OCI-M2 (cell line): ENCODE measurements at regions not wholly inside any gene's neighbourhood (a gene's known extent, or its start where the extent isn't known, plus 50 kb on each side); places are given as distances from the start of the nearest gene placed in this dataset.
"Not testable (repeated sequence)": the region's sequence is repeated elsewhere in the genome, so short reads cannot be mapped to it uniquely, and the experiment has no call there.

Source experiments
- DNase-seq: peaks from one replicate; lab custom pipeline; 2025; ENCODE audit not compliant: unreplicated experiment; lab: John Stamatoyannopoulos, UW

DNA sequence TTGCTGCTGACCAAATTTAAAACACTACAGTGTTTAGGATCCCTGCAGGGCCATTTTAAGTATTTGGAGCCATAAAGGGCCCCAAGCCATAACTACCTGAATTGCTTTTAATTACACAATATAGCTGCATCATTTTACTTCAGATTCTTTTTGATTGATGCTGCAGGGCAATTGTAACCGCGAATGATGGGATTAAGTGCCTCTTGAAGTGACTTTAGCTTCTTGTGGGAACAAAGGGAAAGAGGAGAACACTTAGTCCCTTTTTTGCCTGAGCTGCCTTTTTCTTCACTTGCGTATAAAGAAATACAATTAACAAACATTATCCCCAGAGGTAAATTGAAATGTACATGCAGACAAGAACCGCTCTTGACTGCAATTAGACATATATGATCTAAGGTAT, 228.5 kb downstream of the ZIC5 start:
- DNase-seq, result no peak

- DNase-seq, result no peak
These were observed 229.6 kb downstream of the ZIC5 start for GRCh38 chr13:99741960-99742359.

GRCh38 chr13:99740251-99740979, 231.2 kb downstream of the ZIC5 start:
- DNase-seq, result no peak

GRCh38 chr13:99738626-99739025, 232.9 kb downstream of the ZIC5 start:
- no peak for DNase-seq

DNA sequence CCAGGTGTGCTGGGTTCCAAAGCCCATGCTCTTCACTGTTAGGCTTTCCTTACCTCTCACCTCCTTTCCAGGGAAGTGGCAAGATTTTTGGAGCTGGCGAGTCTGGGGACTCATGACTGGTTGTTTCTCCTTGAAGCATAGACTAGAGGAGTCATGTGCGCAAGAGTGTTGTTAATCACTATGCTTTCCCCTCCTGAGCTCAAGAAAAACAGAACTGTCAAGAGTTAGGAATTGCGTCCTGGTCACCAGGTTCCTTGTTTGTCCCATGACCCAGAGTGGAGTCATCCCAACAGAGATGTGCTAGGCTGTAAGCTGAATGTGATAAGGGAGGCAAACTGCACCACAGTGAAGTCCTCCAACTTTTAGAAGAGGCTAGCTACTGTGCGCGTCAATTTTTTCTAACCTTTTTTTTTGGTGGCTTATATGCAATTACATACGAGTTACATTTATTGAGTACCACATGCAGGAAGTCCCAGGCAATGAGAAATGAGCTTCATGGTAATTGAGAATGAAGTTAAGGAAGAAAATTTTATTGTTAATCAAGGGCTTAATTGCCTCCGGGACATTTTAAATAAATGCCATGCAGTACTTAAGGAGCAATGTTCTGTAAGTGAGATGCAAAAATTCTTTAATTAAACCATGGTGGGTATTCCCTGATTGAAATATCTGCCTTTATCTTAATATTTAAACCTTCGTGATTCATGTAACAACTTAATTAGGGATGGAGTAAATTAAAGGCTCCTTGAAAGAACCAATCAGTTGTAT, 233.9 kb downstream of the ZIC5 start:
- DNase-seq, result no peak

GRCh38 chr13:99736541-99736940, 235.0 kb downstream of the ZIC5 start:
- no peak for DNase-seq

DNA sequence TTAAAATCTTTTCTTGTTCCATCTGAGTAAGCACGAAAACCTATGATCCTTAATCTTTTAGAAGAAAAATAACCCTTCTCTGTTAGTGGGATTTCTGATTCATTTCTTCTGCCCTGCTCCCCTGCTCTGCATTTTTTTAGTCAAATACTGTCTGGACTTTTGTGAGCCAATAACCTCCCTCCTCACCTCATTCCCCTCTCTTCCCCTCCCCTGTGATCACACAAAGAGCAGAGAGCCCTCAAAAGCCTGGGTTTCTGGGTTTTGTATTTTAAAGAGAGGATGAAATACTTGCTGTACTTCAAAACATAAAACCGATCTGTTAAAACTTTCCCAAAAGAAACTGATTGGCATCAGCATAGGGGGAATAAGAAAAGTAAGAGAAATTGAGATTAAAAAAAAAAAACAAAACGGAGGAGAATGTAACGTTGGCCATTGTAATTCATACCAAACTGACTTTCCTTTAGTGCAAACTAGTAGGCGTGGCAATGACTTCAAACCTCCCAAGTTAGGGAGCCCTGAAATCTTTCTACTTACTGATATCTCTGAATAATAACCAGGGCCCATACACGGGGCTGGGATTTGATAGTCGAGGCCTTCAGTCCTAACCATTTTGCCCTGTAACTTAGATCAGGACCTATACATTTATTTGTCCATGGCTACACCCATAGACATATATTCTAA, 232.9 kb downstream of the TM9SF2 start:
- no peak for DNase-seq

GRCh38 chr13:99733346-99733745, 232.1 kb downstream of the TM9SF2 start:
- no peak for DNase-seq

- DNase-seq, result no peak
These were observed 230.5 kb downstream of the TM9SF2 start for GRCh38 chr13:99731747-99732146.

DNA sequence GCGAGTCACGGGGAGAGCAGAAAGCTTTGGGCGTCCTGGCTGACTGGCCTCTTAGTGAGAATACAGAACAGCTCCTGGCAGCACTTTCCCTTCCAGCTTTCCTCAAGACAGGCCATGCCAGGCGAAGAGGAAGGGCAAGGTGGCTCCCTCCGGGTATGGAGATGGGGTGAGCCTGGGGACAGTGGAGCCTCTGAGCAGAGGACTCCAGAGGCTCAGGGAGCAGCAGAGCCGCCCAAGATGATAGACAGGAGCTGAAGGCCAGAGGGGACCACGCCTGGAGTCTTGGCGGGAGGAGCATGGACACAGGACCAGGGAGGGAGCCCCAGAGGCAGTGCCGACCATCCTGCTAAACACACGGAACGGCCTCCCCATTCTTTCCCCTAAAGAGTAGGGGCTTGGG, 229.1 kb downstream of the TM9SF2 start:
- DNase-seq, result no peak

GRCh38 chr13:99729745-99730144, 228.5 kb downstream of the TM9SF2 start:
- no peak for DNase-seq

- not testable (repeated sequence) for DNase-seq
These were observed 226.4 kb downstream of the TM9SF2 start for GRCh38 chr13:99727651-99728050.

DNA sequence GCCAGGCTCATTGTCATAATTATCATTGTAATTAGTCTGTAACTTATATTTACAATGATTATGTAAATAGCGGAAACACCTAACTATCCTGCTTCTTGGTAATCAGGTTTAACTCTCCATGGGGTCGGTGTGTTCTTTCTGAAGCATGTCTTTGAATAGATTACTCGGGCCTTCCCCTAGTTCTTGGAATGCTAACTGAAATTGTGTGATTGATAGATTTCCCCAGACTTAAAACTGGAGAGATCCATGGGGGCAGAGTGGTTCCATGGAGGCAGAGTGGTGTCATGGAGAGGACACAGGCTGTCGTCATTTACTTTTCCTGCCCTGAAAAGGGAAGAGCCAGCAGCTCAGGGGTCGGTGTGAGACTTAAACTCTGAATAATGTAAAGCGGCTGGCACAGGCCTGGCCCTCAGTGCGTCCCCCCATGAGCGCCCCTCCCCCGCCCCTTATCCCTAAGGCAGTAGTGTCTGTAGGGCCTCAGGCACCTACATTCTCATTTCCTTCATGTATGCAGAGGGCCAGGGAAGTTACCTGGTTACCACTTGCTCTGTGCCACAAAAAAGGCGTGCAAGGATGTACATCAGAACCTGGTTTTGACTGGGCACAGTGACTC, 225.1 kb downstream of the TM9SF2 start:
- DNase-seq, result no peak

DNA sequence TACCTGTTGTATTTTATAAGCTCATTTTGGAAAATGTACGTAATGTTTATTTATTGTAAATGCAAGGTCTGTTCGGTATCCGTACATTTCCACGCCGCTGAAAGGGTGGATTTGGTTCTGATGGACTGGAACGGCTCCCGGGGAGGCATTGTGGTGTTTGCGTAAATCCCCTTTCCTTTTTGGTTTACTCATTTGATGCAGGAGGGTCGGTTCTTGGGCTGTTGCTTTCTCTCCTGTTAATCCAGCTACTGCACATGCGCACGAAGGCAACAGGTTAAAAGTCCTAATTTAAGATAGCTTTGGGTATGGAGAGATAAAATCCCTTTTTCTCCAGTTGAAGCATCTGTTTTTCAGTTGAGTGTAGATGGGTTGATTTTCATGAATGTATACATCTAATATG, 224.4 kb downstream of the TM9SF2 start:
- no peak for DNase-seq

DNA sequence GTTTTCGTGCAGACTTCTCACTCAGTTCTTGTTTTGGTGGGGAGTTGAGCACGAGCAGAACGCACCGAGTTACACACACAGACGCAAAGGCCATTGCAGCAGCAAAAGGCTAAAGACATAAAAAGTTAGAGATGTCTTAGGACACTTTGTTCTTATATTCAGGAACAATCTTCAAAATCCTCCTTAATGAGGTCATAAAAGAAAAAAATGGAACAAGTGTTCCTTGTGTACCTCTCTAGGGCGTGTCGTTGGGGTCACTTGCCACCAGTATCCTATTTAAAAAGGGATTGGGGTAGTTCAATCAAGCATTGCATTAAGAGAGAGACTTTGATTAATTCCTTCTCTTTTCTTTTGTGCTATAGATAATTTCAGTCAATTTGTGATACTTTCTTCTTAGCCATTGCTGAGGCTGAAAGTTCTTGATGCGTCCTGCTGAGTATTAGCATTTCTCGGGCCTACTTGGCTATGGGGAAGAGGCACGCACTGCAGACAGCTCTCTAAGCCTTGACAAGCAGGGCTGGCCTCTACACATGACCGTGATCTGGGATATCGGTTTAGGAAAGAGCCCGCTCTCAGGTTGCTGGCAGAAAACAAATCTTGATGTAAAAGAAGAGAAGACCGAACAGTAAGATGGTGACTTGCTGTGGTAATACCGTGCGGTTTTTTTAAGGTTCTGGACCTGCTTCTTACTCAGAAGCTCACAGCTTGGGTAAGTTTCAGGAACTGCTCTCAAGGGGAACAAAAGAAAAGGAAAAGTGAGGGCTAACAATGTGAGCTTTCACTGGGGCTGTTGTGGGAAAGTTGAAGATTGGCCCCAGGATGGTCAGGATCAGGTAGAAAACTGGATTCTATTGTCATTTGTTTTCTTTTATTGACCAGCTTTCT, 223.6 kb downstream of the TM9SF2 start:
- no peak for DNase-seq

DNA sequence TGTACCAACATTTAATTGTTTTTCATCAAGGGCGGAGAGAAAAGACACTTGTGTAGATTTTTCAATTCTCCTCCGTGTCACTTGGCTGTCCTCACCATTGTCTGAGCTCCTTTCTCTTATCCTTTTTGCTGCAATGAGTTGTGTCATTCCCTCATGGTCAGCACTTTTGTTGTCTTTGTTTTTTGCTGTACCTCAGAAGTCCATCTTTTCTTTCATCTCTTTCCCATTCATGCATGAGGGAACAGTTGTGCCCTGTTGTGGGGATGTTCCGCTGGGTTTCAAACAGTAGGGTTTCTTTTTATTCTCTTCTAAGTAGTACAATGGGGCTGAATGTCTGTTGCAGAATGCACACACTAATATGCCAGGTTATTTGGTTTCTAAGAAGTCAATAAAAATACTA, 222.6 kb downstream of the TM9SF2 start:
- DNase-seq, result no peak

- DNase-seq, result no peak
These were observed 221.7 kb downstream of the TM9SF2 start for GRCh38 chr13:99722931-99723330.

- DNase-seq, result no peak
These were observed 221.1 kb downstream of the TM9SF2 start for GRCh38 chr13:99722338-99722818.

DNA sequence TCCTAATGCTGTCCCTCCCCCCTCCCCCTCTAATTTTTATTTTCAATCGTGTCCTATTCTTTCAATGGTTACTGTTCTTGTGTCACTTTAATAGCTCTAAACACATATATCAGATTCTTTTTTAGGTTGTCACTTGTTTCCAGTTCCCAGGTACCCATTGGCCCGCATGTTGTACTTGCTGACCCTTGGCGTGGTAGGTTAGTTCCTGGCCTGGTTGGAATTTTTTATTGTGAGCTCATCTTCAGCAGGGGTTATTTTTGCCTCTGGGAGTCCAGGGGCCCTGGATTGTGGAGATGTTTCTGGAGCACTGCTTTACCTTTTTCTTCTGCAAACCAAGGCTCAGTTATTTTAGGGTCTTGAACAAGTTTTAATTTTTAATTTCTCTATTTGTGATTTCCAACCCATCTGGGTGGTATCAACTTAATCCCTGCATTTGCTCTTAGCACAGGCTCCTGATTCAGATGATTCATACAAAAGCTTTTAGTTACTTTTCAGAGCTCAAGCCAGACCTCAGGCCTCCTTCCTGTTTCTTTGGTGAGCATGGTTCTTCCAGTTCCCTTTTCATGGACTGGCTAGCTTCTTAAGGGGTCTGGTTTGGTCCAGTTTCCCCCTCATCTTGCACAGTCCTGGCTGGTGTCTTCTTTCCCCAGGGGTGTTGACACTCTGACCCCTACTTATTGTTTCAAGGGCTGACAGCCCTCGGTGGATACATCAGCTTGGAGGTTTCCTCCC, 220.5 kb downstream of the TM9SF2 start:
- no peak for DNase-seq
